ENCODE measurements at regions not wholly inside any gene's neighbourhood (a gene's known extent, or its start where the extent isn't known, plus 50 kb on each side); places are given as distances from the start of the nearest gene placed in this dataset.

DNA sequence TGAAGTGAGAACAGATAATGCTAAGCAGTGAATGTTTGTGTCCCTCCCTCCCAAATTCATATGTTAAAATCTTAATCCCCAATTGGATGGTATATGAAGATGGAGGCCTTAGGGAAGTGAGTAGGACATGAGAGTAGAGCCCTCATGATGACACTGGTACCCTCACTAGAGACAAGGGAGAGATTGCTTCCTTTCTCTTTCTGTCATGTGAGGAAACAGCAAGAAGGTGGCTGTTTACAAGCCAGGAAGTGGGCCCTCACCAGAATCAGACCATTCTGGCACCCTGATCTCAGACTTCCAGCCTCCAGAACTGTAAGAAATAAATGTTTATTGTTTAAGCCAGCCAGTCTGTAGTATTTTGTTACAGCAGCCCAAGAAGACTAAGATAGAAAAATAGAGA lies 209.5 kb downstream of the SATB1 start:
- TF ChIP-seq, protein P1, sequence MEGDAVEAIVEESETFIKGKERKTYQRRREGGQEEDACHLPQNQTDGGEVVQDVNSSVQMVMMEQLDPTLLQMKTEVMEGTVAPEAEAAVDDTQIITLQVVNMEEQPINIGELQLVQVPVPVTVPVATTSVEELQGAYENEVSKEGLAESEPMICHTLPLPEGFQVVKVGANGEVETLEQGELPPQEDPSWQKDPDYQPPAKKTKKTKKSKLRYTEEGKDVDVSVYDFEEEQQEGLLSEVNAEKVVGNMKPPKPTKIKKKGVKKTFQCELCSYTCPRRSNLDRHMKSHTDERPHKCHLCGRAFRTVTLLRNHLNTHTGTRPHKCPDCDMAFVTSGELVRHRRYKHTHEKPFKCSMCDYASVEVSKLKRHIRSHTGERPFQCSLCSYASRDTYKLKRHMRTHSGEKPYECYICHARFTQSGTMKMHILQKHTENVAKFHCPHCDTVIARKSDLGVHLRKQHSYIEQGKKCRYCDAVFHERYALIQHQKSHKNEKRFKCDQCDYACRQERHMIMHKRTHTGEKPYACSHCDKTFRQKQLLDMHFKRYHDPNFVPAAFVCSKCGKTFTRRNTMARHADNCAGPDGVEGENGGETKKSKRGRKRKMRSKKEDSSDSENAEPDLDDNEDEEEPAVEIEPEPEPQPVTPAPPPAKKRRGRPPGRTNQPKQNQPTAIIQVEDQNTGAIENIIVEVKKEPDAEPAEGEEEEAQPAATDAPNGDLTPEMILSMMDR (conservative IDR thresholded peaks at IDR 0.05): no peak
- Histone ChIP-seq H3K27ac (ENCODE audit: insufficient read length, low read depth, low read length) (no peak overlapping the region), H4K8ac (replicated peaks; ENCODE audit: insufficient read length, low read depth, low read length) (no peak overlapping the region), H2BK5ac (ENCODE audit: insufficient read length, low read length) (no peak overlapping the region), H3T11ph (ENCODE audit: low read length) (no peak overlapping the region), H2BK15ac (ENCODE audit: low read depth, low read length) (no peak overlapping the region), H3K27me3 (ENCODE audit: insufficient read depth, low read length) (no peaks in the 10 kb centered on the region), H4K91ac (ENCODE audit: insufficient read length, low read depth, low read length) (no peak overlapping the region), H3K23me2 (ENCODE audit: insufficient read length, low read depth, low read length, poor library complexity, severe bottlenecking) (no peaks in the 10 kb centered on the region), H3K4me2 (ENCODE audit: insufficient read depth, insufficient read length, low read length) (no peak overlapping the region), H3K56ac (ENCODE audit: insufficient read length, low read depth, low read length) (no peak overlapping the region), H3K9me3 (ENCODE audit: control insufficient read depth, low read depth, low read length) (no peaks in the 10 kb centered on the region), H3K14ac (ENCODE audit: insufficient read depth, low read length) (no peak overlapping the region), H2BK120ac (ENCODE audit: low read depth, low read length, poor library complexity, severe bottlenecking) (no peak overlapping the region), H3K79me2 (ENCODE audit: insufficient read depth, low read length) (no peaks in the 10 kb centered on the region), H3K79me1 (ENCODE audit: insufficient read depth, low read depth, low read length, poor library complexity, severe bottlenecking) (no peaks in the 10 kb centered on the region), H4K20me1 (ENCODE audit: control insufficient read depth, insufficient read depth, insufficient read length) (no peaks in the 10 kb centered on the region), H2BK12ac (ENCODE audit: insufficient read length, low read depth, low read length) (no peak overlapping the region), H3K4me1 (ENCODE audit: insufficient read depth, low read length) (peaks cover 3% of the 10 kb centered on the region; the same call in 1 of the 2 replicates), H4K5ac (ENCODE audit: insufficient read length, low read depth, low read length) (no peak overlapping the region), H2AFZ (ENCODE audit: low read length) (no peak overlapping the region), H3K23ac (ENCODE audit: insufficient read length, low read depth, low read length) (no peak overlapping the region), H2BK20ac (ENCODE audit: low read depth, low read length, poor library complexity, severe bottlenecking) (no peak overlapping the region), H2AK5ac (ENCODE audit: insufficient read length, low read length) (no peak overlapping the region), H3K4ac (ENCODE audit: low read depth, low read length) (no peak overlapping the region), H3K18ac (ENCODE audit: insufficient read length, low read depth, low read length) (no peak overlapping the region), H3K9ac (ENCODE audit: extremely low read depth, insufficient read length, low read length) (no peak overlapping the region)
- Mint-ChIP-seq H3K27me3 (ENCODE audit: low read depth) (no peaks in the 10 kb centered on the region), H3K9me3 (no peaks in the 10 kb centered on the region), H3K4me3 (no peak overlapping the region), H3K27ac (peak overlapping the region in 1 of 3 experiments; percentile 47; a peak in 1 of 7 replicates), H3K4me1 (peaks cover 15 to 17% of the 10 kb centered on the region in 2 experiments), H3K36me3 (ENCODE audit: insufficient read depth in 1 of 3, low read depth in 3 of 3) (no peaks in the 10 kb centered on the region)
- DNase-seq: no peak
